WERI-Rb-1 (cell line): ENCODE measurements at regions not wholly inside any gene's neighbourhood (a gene's known extent, or its start where the extent isn't known, plus 50 kb on each side); places are given as distances from the start of the nearest gene placed in this dataset.

ENCODE experiments used
- DNase-seq: peaks from one replicate; pipeline ENCODE4 v3.0.0-alpha.2; 2020
- H3K27ac ChIP-seq: fragments of 250-450 bp; sonication (Bioruptor Pico); 2 replicates; pipeline ENCODE4 v1.5.1; 2020; ENCODE audit warnings: mild to moderate bottlenecking, moderate library complexity
- H3K27me3 ChIP-seq: fragments of 250-450 bp; sonication (Bioruptor Pico); 2 replicates; pipeline ENCODE4 v1.5.1; 2021; ENCODE audit warnings: mild to moderate bottlenecking, low read depth, moderate library complexity; ENCODE audit not compliant: insufficient read depth, severe bottlenecking
- H3K36me3 ChIP-seq: fragments of 250-450 bp; sonication (Bioruptor Pico); 2 replicates; pipeline ENCODE4 v1.5.1; 2020; ENCODE audit warnings: mild to moderate bottlenecking, moderate library complexity
- H3K4me3 ChIP-seq: 2 replicates; pipeline ENCODE4 v1.5.1; 2011; ENCODE audit warnings: low read depth, mild to moderate bottlenecking, control low read depth, low read length
- H3K9me3 ChIP-seq: fragments of 250-450 bp; sonication (Bioruptor Pico); 2 replicates; pipeline ENCODE4 v1.5.1; 2021; ENCODE audit warnings: mild to moderate bottlenecking, moderate library complexity; ENCODE audit not compliant: severe bottlenecking
- TF ChIP-seq, protein P1 (sequence below): IDR thresholded peaks from 2 replicates; pipeline ENCODE4 v1.5.1; 2011; ENCODE audit warnings: low read depth, mild to moderate bottlenecking, control low read depth, inconsistent platforms, low read length

DNA sequence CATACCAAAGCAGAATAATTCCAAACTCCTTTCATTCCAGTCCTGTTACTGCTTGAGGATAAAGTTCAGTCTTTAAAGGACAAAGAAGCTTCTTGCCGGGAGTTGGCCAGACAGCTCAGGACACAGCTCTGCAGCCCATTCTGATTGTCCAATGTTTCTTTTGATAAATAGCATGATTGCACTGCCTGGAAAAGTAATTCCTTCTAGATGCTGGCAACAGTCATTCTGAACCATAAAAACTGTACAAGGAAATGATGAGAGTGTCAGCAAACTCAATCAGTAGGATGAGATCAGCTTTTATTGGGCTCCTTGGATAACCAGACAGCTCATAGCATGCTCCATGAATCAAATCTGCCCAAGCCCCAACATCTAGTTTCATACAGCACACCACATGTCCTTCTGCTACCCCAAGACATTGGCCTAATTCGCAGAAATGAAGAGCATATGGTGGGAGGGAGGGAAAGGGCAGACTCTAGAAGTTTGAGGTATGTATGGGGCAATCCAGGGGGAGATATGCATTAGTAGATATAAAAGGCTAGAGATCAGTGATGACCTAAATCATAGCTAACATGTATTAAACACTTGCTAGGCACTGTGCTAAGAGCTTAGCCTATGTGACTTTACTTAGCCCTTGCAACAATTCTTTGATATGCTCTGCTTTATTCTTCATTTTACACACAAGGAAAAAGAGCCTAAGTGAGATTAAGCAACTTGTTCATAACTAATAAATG lies 219.9 kb upstream of the NREP start:
- Histone ChIP-seq H3K36me3 (no peaks in the 10 kb centered on the region), H3K27me3 (no peaks in the 10 kb centered on the region), H3K4me3 (no peak overlapping the region), H3K27ac (no peak overlapping the region), H3K9me3 (no peaks in the 10 kb centered on the region)
- no peak for DNase-seq
- TF ChIP-seq, protein P1, sequence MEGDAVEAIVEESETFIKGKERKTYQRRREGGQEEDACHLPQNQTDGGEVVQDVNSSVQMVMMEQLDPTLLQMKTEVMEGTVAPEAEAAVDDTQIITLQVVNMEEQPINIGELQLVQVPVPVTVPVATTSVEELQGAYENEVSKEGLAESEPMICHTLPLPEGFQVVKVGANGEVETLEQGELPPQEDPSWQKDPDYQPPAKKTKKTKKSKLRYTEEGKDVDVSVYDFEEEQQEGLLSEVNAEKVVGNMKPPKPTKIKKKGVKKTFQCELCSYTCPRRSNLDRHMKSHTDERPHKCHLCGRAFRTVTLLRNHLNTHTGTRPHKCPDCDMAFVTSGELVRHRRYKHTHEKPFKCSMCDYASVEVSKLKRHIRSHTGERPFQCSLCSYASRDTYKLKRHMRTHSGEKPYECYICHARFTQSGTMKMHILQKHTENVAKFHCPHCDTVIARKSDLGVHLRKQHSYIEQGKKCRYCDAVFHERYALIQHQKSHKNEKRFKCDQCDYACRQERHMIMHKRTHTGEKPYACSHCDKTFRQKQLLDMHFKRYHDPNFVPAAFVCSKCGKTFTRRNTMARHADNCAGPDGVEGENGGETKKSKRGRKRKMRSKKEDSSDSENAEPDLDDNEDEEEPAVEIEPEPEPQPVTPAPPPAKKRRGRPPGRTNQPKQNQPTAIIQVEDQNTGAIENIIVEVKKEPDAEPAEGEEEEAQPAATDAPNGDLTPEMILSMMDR: no peak

- H3K27ac ChIP-seq: no peak overlapping the region
- no peaks in the 10 kb centered on the region for H3K36me3 ChIP-seq
- no peaks in the 10 kb centered on the region for H3K27me3 ChIP-seq
- no peaks in the 10 kb centered on the region for H3K9me3 ChIP-seq
- H3K4me3 ChIP-seq: no peak overlapping the region
- no peak for DNase-seq
- TF ChIP-seq, protein P1: no peak
These were observed 218.1 kb upstream of the NREP start for GRCh38 chr5:111975133-111975532.

GRCh38 chr5:111973961-111974360 lies 217.0 kb upstream of the NREP start:
- H3K36me3 ChIP-seq: no peaks in the 10 kb centered on the region
- H3K27me3 ChIP-seq: no peaks in the 10 kb centered on the region
- TF ChIP-seq, protein P1: no peak
- H3K4me3 ChIP-seq: no peak overlapping the region
- DNase-seq: no peak
- H3K27ac ChIP-seq: no peak overlapping the region
- no peaks in the 10 kb centered on the region for H3K9me3 ChIP-seq

- H3K27me3 ChIP-seq: no peaks in the 10 kb centered on the region
- H3K36me3 ChIP-seq: no peaks in the 10 kb centered on the region
- DNase-seq: no peak
- TF ChIP-seq, protein P1: no peak
- no peak overlapping the region for H3K4me3 ChIP-seq
- H3K9me3 ChIP-seq: no peaks in the 10 kb centered on the region
- no peak overlapping the region for H3K27ac ChIP-seq
These were observed 215.6 kb upstream of the NREP start for GRCh38 chr5:111972548-111972947.

DNA sequence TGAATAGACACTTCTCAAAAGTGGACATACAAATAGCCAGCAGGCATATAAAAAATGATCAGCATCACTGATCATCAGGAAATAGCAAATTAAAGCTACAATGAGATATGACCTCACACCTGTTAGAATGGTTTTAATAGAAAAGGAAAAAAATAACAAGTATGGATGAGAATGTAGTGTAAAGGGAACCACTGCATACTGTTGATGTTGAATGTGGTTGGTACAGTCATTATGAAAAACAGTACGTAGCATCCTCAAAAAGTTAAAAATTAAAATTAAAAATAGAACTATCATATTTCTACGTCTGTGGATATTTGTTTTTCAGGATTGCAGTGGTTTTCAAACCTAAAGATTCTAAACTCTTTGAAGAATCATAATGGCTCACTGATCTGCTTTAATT lies 215.1 kb upstream of the NREP start:
- Histone ChIP-seq H3K27ac (no peak overlapping the region), H3K9me3 (no peaks in the 10 kb centered on the region), H3K27me3 (no peaks in the 10 kb centered on the region), H3K36me3 (no peaks in the 10 kb centered on the region), H3K4me3 (no peak overlapping the region)
- TF ChIP-seq, protein P1: no peak
- DNase-seq: no peak

DNA sequence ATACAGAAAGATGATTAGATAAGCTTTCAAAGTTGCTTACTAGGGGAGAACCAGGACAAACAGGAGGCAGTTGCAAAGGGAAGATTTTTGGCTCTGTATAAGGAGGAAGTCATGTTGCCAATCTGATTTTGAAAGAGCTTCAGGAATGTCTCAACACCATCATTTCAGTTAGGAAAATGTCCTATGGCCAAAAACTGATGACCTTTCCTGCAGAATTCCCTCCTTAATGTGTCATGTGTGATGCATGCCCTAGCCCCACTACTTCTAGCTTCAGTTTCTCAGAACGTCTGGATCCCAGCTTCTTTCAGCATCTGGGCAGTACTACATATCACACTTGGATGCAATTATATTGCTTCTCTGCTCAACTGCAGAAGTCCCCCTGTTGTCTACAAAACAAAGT lies 211.5 kb upstream of the NREP start:
- Histone ChIP-seq H3K4me3 (no peak overlapping the region), H3K27me3 (no peaks in the 10 kb centered on the region), H3K27ac (no peak overlapping the region), H3K36me3 (no peaks in the 10 kb centered on the region), H3K9me3 (no peaks in the 10 kb centered on the region)
- TF ChIP-seq, protein P1: no peak
- DNase-seq: no peak
